ENCODE measurements at regions not wholly inside any gene's neighbourhood (a gene's known extent, or its start where the extent isn't known, plus 50 kb on each side); places are given as distances from the start of the nearest gene placed in this dataset.

GRCh38 chr2:173578404-173579107, 223.9 kb downstream of the CDCA7 start:
- CTCF ChIA-PET (ENCODE audit: low intra/inter-chr PET ratio, low total read pairs): no interaction called here
- FAIRE-seq: no peak
- H3K27ac ChIP-seq (ENCODE audit: extremely low read length, insufficient read depth, low read length): no peak overlapping the region
- no TSS peak for BruUV-seq (replicated peaks)
- in situ Hi-C loops (cut with HindIII; ENCODE audit: extremely low pct_ligation_motif_present, low pct_unique_long_range_greater_than_20kb) (loop anchor here (10.0 kb wide), 1 partner anchor 766 kb away; no protein-coding TSS in a partner anchor), intact Hi-C loops (cut with micrococcal nuclease; ENCODE audit: unreplicated experiment) (no loop called here)
- H2AFZ ChIP-seq (ENCODE audit: low read length): no peak overlapping the region
- no peak overlapping the region for H3K4me2 ChIP-seq (ENCODE audit: low read depth, low read length)
- no peaks in the 10 kb centered on the region for H3K79me2 ChIP-seq (ENCODE audit: insufficient read depth, low read length)
- H3K36me3 ChIP-seq (replicated peaks in 1 of 2; ENCODE audit: control insufficient read depth in 1 of 2, insufficient read depth in 2 of 2, low read length in 2 of 2): no peaks in the 10 kb centered on the region
- no peak overlapping the region for H3K9ac ChIP-seq (ENCODE audit: insufficient read depth, low read depth, low read length)
- no peak overlapping the region for H3K4me3 ChIP-seq (replicated peaks in 1 of 3; ENCODE audit: insufficient read depth in 1 of 3, low read depth in 2 of 3, low read length in 3 of 3)
- peaks cover 0 to 7% of the 10 kb centered on the region in 2 experiments; a peak in 1 of 5 replicates for H3K27me3 ChIP-seq (ENCODE audit: control insufficient read depth in 1 of 2, insufficient read depth in 2 of 2, low read length in 2 of 2)
- ATAC-seq: no peak
- POLR2A ChIA-PET: no interaction called here
- no peaks in the 10 kb centered on the region for H3K4me1 ChIP-seq (ENCODE audit: insufficient read depth, low read length)
- TF ChIP-seq TCF12 (IDR thresholded peaks at IDR 0.05) (no peak), TCF12 (CRISPR knock-in tag; IDR thresholded peaks at IDR 0.05) (no peak), ZNF354B (CRISPR knock-in tag; IDR thresholded peaks at IDR 0.05) (no peak), MTA1 (CRISPR knock-in tag; IDR thresholded peaks at IDR 0.05; ENCODE audit: borderline replicate concordance) (no peak), ZBTB14 (CRISPR knock-in tag; IDR thresholded peaks at IDR 0.05) (no peak), XRCC5 (optimal IDR thresholded peaks at IDR 0.05; ENCODE audit: low read length) (no peak)
- no peaks in the 10 kb centered on the region for H3K9me3 ChIP-seq (ENCODE audit: low read length)
- no peaks in the 10 kb centered on the region for H4K20me1 ChIP-seq (ENCODE audit: insufficient read depth, low read length)
- DNase-seq (ENCODE audit: low spot score): no peak
- WGBS (ENCODE audit: low lambda C conversion rate): 47% methylated on average over 8 of the region's 8 CpGs

- H3K9ac ChIP-seq (ENCODE audit: insufficient read depth, low read depth, low read length): no peak overlapping the region
- H3K4me2 ChIP-seq (ENCODE audit: low read depth, low read length): no peak overlapping the region
- H3K27me3 ChIP-seq (ENCODE audit: control insufficient read depth in 1 of 2, insufficient read depth in 2 of 2, low read length in 2 of 2): peaks cover 0 to 7% of the 10 kb centered on the region in 2 experiments; a peak in 1 of 5 replicates
- H2AFZ ChIP-seq (ENCODE audit: low read length): no peak overlapping the region
- no peak overlapping the region for H3K4me3 ChIP-seq (replicated peaks in 1 of 3; ENCODE audit: insufficient read depth in 1 of 3, low read depth in 2 of 3, low read length in 3 of 3)
- intact Hi-C loops (cut with micrococcal nuclease; ENCODE audit: unreplicated experiment): no loop called here
- no peaks in the 10 kb centered on the region for H4K20me1 ChIP-seq (ENCODE audit: insufficient read depth, low read length)
- H3K79me2 ChIP-seq (ENCODE audit: insufficient read depth, low read length): no peaks in the 10 kb centered on the region
- no peak for FAIRE-seq
- H3K27ac ChIP-seq (ENCODE audit: extremely low read length, insufficient read depth, low read length): no peak overlapping the region
- ChIA-PET CTCF (ENCODE audit: low intra/inter-chr PET ratio, low total read pairs) (no interaction called here), POLR2A (no interaction called here)
- H3K4me1 ChIP-seq (ENCODE audit: insufficient read depth, low read length): no peaks in the 10 kb centered on the region
- ATAC-seq: no peak
- WGBS (ENCODE audit: low lambda C conversion rate): 2% methylated on average over 1 of the region's 1 CpG
- no peaks in the 10 kb centered on the region for H3K36me3 ChIP-seq (replicated peaks in 1 of 2; ENCODE audit: control insufficient read depth in 1 of 2, insufficient read depth in 2 of 2, low read length in 2 of 2)
- no peak for DNase-seq (ENCODE audit: low spot score)
- no TSS peak for BruUV-seq (replicated peaks)
- in situ Hi-C loops (cut with HindIII; ENCODE audit: extremely low pct_ligation_motif_present, low pct_unique_long_range_greater_than_20kb): no loop called here
- H3K9me3 ChIP-seq (ENCODE audit: low read length): no peaks in the 10 kb centered on the region
- TF ChIP-seq BRD4 (CRISPR knock-in tag; IDR thresholded peaks at IDR 0.05) (no peak), KLF11 (CRISPR knock-in tag; IDR thresholded peaks at IDR 0.05) (no peak), RFXAP (CRISPR knock-in tag; IDR thresholded peaks at IDR 0.05; ENCODE audit: borderline replicate concordance) (no peak), ADNP (CRISPR knock-in tag; IDR thresholded peaks at IDR 0.05) (no peak), BHLHE40 (IDR thresholded peaks at IDR 0.05; ENCODE audit: low read length) (no peak), ZNF607 (CRISPR knock-in tag; IDR thresholded peaks at IDR 0.05; ENCODE audit: borderline replicate concordance) (no peak), ZNF343 (CRISPR knock-in tag; IDR thresholded peaks at IDR 0.05) (no peak), SMYD3 (CRISPR knock-in tag; IDR thresholded peaks at IDR 0.05) (no peak), ZNF30 (CRISPR knock-in tag; IDR thresholded peaks at IDR 0.05) (no peak), ZNF451 (CRISPR knock-in tag; IDR thresholded peaks at IDR 0.05) (no peak), HDAC1 (CRISPR knock-in tag; IDR thresholded peaks at IDR 0.05) (no peak), POLR2AphosphoS2 (IDR thresholded peaks at IDR 0.05; ENCODE audit: low read depth, low read length) (no peak), SMC3 (IDR thresholded peaks at IDR 0.05; ENCODE audit: low read length) (no peak), MTF1 (CRISPR knock-in tag; IDR thresholded peaks at IDR 0.05) (no peak)
Measured at GRCh38 chr2:173580351-173580750, 225.7 kb downstream of the CDCA7 start.

All from HepG2 (cell line).